Heart right ventricle (tissue), 16 donors: ENCODE measurements at regions not wholly inside any gene's neighbourhood (a gene's known extent, or its start where the extent isn't known, plus 50 kb on each side); places are given as distances from the start of the nearest gene placed in this dataset.

Experiments
- ATAC-seq, 8 donors: fragments of 200-7000 bp; cut with Tn5 transposase; one replicate each; pipeline ENCODE4 v1.9.1; 2020; ENCODE audit warnings: mild to moderate bottlenecking in 8 of 8, moderate library complexity in 8 of 8, moderate number of reproducible peaks in 1 of 8
- DNase-seq, 2 donors: peaks; one replicate each; pipeline ENCODE4 v3.0.0-alpha.2; 2020
- H3K27ac ChIP-seq, 10 donors: fragments of 200-600 bp; sonication (generic) in 2 of 10; one replicate each; pipeline versions ENCODE4 v1.5.0 to v1.8.0; 2020 to 2022; ENCODE audit warnings: mild to moderate bottlenecking in 3 of 10
- H3K27me3 ChIP-seq, 7 donors: fragments of 200-600 bp; one replicate each; pipeline ENCODE4 v1.8.0; 2021 to 2022; ENCODE audit warnings: mild to moderate bottlenecking in 2 of 7
- H3K36me3 ChIP-seq, 9 donors: fragments of 200-600 bp; sonication (generic) in 1 of 9; one replicate each; pipeline versions ENCODE4 v1.5.0 to v1.8.0; 2020 to 2022; ENCODE audit warnings: mild to moderate bottlenecking in 2 of 9
- H3K4me1 ChIP-seq, 9 donors: fragments of 200-600 bp; sonication (generic) in 1 of 9; one replicate each; pipeline versions ENCODE4 v1.5.0 to v1.8.0; 2020 to 2022; ENCODE audit warnings: mild to moderate bottlenecking in 4 of 9
- H3K4me3 ChIP-seq, 10 donors: fragments of 200-600 bp; sonication (generic) in 2 of 10; one replicate each; pipeline versions ENCODE4 v1.5.0 to v1.8.0; 2020 to 2022; ENCODE audit warnings: mild to moderate bottlenecking in 7 of 10, moderate library complexity in 2 of 10
- H3K9me3 ChIP-seq, 11 donors: fragments of 200-600 bp in 10 of 11; sonication (generic) in 2 of 11; one replicate each; pipeline versions ENCODE4 v1.5.0 to v1.8.0; 2013 to 2022; ENCODE audit warnings: mild to moderate bottlenecking in 2 of 11, control low read depth in 1 of 11, moderate library complexity in 1 of 11
- CTCF ChIP-seq, 9 donors: fragments of 200-600 bp; sonication (generic) in 2 of 9; IDR thresholded peaks; one replicate each; pipeline versions ENCODE4 v1.5.0 to v1.8.0; 2021 to 2022; ENCODE audit warnings: antibody characterized with exemption in 9 of 9, mild to moderate bottlenecking in 5 of 9, moderate library complexity in 1 of 9
- WGBS, 2 donors: extraction: QIAGEN DNeasy Blood & Tissue Kit; methylation state at CpG; one replicate each; pipeline ENCODE4 v1.1.7; 2013; ENCODE audit warnings: inconsistent platforms in 1 of 2; 5-methylcytosine and 5-hydroxymethylcytosine counted together
- intact Hi-C, 10 donors: fragments of 100-400 bp; cut with DNase I; formaldehyde crosslinking; loops; one replicate each; pipeline versions ENCODE4 v1.11.1 to v1.14.2; 2022
- donor health status: Arrhythmogenic right ventricular cardiomyopathy.
- donor health status: ischemic (EF 13 %, LVEDD 7.1; RV severe dilation, severe dysfunction).
- donor health status: healthy with polysubstance abuse.
- donor health status: DM: no; HTN: yes; CAD: no.
- donor health status: DM: no; HTN: no; CAD: no.
- donor health status: ischemic (EF 25% LVEDD 6.9; RV normal size, moderate dysfunction).
- donor health status: ischemic (EF 25% LVEDD 5.7; RV mildly dilated, moderate dysfunction).
- donor health status: healthy.
- donor health status: DM: yes; HTN: yes; CAD: no.
- donor health status: Ischemic cardiomyopathy.
- donor health status: ischemic (EF 35%, LVEDD 5.7; RV mildly dilated, moderate dysfunction).
- donor health status: nonischemic (EF 11% LVEDD 7.7; RV severe dilation, severe dysfunction).
- donor health status: DM: yes; HTN: yes; CAD: no.
- donor health status: PGD.
- donor health status: ischemic (EF 29% LVEDD 5.4; RV normal size, mild dysfunction).
- donor health status: nonischemic (EF 23%, LVEDD 6.1; RV moderate dilation, normal function).

- intact Hi-C loops = no loop called here
- TF ChIP-seq CTCF (IDR thresholded peaks at IDR 0.05) = no peak
- no peak for DNase-seq
- no peaks in the 10 kb centered on the region for H3K27me3 ChIP-seq
- WGBS, 2 donors = 72 to 83% methylated on average over 5 of the region's 5 CpGs
- H3K4me3 ChIP-seq = no peak overlapping the region
- H3K9me3 ChIP-seq = peaks cover 0 to 7% (median 0%) of the 10 kb centered on the region in 11 donors
- H3K4me1 ChIP-seq = no peaks in the 10 kb centered on the region
- H3K36me3 ChIP-seq = no peaks in the 10 kb centered on the region
- no peak for ATAC-seq
- H3K27ac ChIP-seq = no peak overlapping the region
These were observed 475.5 kb upstream of the VSTM2A start for GRCh38 chr7:54066643-54067042.

GRCh38 chr7:54069843-54070242 is 472.3 kb upstream of the VSTM2A start:
- peaks cover 0 to 11% (median 0%) of the 10 kb centered on the region in 11 donors for H3K9me3 ChIP-seq
- ATAC-seq (no peak), DNase-seq (no peak)
- H3K36me3 ChIP-seq = no peaks in the 10 kb centered on the region
- intact Hi-C loops = no loop called here
- H3K4me1 ChIP-seq = no peaks in the 10 kb centered on the region
- H3K27ac ChIP-seq = no peak overlapping the region
- no peak overlapping the region for H3K4me3 ChIP-seq
- no peaks in the 10 kb centered on the region for H3K27me3 ChIP-seq
- TF ChIP-seq CTCF (IDR thresholded peaks at IDR 0.05) = no peak
- WGBS, 2 donors = 80 to 92% methylated on average over 4 of the region's 4 CpGs

GRCh38 chr7:54072710-54073109 is 469.5 kb upstream of the VSTM2A start:
- WGBS, 2 donors = 15 to 24% methylated on average over 4 of the region's 4 CpGs
- no peaks in the 10 kb centered on the region for H3K27me3 ChIP-seq
- DNase-seq (no peak), ATAC-seq (no peak)
- H3K4me1 ChIP-seq = no peaks in the 10 kb centered on the region
- intact Hi-C loops = no loop called here
- TF ChIP-seq CTCF (IDR thresholded peaks at IDR 0.05) = no peak
- H3K9me3 ChIP-seq = peaks cover 0 to 4% (median 0%) of the 10 kb centered on the region in 11 donors
- H3K4me3 ChIP-seq = no peak overlapping the region
- no peaks in the 10 kb centered on the region for H3K36me3 ChIP-seq
- no peak overlapping the region for H3K27ac ChIP-seq

GRCh38 chr7:54076616-54077015 is 465.6 kb upstream of the VSTM2A start:
- 55 to 60% methylated on average over 3 of the region's 3 CpGs for WGBS, 2 donors
- Histone ChIP-seq H3K27ac (no peak overlapping the region), H3K4me3 (no peak overlapping the region), H3K9me3 (peaks cover 0 to 7% (median 0%) of the 10 kb centered on the region in 11 donors), H3K4me1 (no peaks in the 10 kb centered on the region), H3K27me3 (no peaks in the 10 kb centered on the region), H3K36me3 (no peaks in the 10 kb centered on the region)
- ATAC-seq (no peak), DNase-seq (no peak)
- TF ChIP-seq CTCF (IDR thresholded peaks at IDR 0.05) = no peak
- intact Hi-C loops = no loop called here
